Posterior cingulate gyrus (tissue), 11 donors: ENCODE measurements at regions not wholly inside any gene's neighbourhood (a gene's known extent, or its start where the extent isn't known, plus 50 kb on each side); places are given as distances from the start of the nearest gene placed in this dataset.
"Not testable (repeated sequence)": the region's sequence is repeated elsewhere in the genome, so short reads cannot be mapped to it uniquely, and the experiment has no call there.

Experiments
- DNase-seq, 10 donors: peaks; one replicate each; pipeline versions ENCODE4 v3.0.0 to v3.0.0-alpha.2; 2020 to 2021; ENCODE audit warnings: mixed read lengths in 3 of 10
- intact Hi-C: fragments of 100-400 bp; cut with DNase I; formaldehyde crosslinking; loops from one replicate; pipeline ENCODE4 v1.15.1; 2023

DNA sequence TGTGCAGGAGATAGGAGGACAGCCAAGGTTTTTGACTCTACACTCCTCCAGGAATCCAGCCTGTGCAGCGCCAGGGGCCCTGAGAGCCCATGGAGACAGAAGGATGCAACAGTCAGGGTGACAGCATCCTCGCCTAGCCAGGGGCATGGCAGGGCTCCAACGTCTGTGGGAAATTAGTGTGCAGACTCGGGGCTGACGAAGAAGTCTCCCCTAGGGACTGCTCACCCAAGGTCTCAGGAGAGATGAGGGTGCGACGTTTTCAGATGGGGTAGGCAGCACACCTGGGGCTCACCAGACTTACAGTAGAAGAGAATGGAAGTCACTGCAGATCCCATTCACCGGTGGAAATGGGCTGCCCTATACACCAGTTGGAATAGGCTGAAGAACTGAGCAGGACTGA lies 241.7 kb downstream of the SETD4 start:
- intact Hi-C loops, result no loop called here
- no peak for DNase-seq

DNA sequence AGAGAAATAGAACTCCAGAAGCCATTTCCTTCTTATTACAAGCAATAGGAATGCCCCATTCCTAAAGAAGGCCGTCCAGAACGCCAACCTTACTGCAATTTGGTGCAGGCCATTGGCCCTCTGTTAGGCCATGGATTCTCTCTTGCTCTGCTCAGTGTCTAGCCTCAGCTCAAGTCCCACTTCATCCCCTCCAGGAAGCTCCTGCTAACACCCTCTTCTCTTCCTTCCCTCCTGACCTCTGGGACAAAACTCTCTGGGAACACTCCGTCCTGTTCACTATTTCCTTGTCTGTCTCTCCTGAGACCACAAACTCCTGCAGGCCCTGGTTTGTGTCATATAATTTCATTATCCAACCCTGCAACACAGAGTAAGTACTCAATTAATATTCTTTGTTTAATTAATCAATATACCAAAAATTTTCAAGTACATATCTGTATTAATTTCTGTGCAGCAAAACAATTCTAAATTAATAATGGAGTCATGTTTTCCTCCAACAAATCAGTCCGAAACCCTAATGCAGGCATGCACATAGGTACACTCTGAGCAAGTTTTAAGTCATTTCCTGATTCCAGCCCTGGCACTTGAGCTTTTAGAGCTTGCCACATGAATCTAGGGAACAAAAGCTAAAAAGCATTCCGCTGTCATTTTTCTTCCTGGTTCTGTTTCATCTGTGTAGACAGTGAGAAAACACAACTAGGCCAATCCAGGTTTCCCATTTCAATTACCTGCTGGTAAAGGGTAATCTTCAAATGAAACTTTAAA lies 245.3 kb downstream of the SETD4 start:
- no peak for DNase-seq
- intact Hi-C loops, result no loop called here

- intact Hi-C loops, result no loop called here
- DNase-seq, result no peak
These were observed 247.6 kb downstream of the SETD4 start for GRCh38 chr21:35812679-35813078.

DNA sequence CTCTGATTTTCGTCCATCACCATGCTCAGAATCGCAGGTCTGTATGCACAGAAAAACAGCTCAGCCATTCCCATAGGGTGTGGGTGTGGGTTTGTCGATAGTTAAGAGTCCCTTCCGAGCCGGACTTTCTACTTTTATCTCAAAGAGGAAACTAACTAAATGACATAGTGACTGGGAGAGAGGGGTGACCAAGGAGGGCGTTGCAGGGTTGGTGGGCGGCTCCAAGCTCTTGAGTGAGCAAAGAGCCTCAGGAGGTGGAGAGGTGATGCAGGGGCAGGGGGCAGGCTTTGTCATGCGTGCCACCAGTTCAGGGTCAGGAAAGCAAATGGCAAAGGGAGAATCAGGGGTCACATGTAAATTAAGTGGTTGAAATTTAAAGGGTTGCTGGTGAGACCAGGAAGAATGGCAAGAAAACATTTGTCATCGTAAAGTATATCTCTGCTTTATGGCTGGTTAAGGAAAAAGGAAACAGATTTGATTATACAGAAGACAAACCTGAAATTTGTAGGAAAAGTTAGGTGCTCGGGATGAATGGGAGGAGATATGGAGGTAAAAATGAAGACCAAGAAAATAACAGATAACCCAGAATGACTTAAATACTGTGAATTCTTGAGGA lies 249.0 kb downstream of the SETD4 start:
- no peak for DNase-seq
- intact Hi-C loops, result no loop called here

GRCh38 chr21:35810431-35810970 lies 249.8 kb downstream of the SETD4 start:
- intact Hi-C loops, result no loop called here
- DNase-seq, result no peak

GRCh38 chr21:35801391-35801790 lies 258.9 kb downstream of the SETD4 start:
- intact Hi-C loops, result no loop called here
- no peak for DNase-seq

DNA sequence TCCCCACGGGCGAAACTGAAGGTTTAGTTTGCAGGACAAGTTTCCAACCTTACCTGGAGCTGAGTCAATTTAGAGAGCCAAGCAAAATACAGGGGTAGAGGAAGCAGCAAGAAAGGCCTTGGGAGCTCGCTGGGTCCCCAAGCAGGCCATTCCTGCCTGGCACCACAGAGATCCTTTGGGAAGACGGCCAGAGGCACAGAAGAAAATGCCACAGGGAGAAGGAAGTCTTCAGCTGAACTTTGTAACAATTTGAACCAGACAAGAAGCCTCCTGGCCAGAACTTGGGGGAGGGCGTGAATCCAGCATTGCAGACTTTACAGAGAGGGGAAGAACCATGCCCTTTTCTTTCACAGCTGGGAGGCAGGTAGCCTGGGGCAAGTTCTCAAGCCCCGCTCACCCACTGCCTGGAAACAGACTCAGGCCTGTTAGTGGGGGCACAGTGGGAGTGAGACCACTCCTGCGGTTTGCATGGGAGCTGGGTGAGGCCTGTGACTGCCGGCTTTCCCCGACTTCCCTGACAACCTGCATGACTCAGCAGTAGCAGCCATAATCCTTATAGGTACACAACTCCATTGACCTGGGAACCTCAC lies 259.4 kb downstream of the SETD4 start:
- intact Hi-C loops, DNase-seq: not testable (repeated sequence)

DNA sequence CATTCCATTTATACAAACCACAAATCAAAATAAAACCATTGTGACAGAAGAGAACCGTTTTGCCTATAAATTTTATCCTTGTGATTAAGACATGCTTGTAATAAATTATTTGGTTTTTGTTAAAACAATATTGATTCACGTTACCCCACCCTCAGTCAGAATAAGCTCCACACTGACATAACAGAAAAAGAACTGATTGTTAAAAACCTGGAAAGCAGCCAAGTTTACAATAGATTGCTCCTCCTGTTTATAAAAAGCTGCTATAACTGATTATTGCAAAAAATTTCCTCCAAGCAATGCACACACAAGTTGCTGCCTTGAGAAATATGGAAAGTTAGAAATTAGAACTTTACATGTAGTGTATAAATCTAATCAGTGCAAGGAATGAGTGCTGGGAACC lies 263.5 kb downstream of the SETD4 start:
- intact Hi-C loops, result no loop called here
- DNase-seq, result no peak

DNA sequence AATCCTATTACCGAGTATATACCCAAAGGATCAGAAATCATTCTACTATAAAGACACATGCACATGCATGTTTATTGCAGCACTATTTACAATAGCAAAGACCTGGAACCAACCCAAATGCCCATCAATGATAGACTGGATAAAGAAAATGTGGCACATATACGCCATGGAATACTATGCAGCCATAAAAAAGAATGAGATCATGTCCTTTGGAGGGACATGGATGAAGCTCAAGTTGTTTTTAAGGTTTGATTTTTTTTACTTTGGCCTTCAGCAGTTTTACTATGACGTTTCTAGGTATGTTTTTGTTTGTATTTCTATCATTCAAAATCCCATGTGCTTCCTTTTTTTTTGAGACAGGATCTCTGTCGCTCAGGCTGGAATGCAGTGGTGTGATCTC lies 265.8 kb downstream of the SETD4 start:
- DNase-seq, intact Hi-C loops: not testable (repeated sequence)

- intact Hi-C loops, result no loop called here
- no peak for DNase-seq
These were observed 267.6 kb downstream of the SETD4 start for GRCh38 chr21:35792569-35793305.

DNA sequence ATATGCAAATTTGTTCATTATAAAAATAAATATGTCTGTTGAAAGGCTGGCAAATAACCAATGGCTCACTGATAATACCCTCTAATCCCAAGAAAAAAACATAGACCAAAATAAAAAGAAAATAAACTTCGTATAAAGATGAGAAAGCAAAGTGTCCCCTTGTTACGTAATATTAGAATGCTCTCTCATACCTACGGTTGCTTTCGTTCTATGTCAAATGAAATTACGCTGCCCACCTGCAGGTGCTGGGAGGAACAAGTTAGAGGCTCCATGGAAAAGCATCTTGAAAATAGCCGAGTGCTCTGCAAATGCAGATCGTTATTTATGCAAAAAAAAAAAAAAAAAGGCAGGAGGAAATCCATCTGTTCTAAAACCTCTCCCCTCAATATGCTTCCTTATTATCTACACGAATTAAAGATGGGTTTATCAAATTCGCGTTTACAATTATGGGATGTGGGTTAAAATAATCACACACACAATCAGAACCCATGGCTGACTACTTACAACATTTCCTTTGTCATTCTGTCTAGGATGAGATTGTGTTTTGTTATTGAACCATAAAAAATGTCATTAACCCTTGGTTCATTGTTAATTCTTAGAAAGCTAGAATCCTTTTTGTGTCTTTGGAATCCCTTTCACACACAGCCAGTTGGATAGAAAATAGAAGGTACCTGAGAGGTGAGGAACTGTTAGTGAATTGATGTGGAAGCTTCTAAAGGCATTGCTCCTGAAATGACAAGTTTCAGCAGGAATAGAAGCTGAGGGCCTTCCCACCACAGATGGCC lies 268.6 kb downstream of the SETD4 start:
- intact Hi-C loops, result no loop called here
- DNase-seq, result no peak

GRCh38 chr21:35783721-35784120 lies 276.6 kb downstream of the SETD4 start:
- intact Hi-C loops, result no loop called here
- no peak for DNase-seq

DNA sequence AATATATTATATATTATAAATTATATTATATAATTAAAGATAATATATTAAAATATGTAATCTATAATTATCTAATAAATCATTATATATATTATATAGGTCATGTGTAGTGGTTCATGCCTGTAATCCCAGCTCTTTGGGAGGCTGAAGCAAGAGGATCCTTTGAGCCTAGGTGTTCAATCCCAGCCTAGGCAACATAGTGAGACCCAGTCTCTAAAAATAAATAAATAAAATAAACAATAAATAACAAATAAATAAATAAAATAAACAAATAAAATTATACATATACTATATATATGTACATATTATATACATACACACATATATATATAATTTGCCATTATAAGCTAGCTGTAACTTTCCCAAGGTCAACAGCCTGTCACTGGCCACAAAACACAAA lies 277.7 kb downstream of the SETD4 start:
- no peak for DNase-seq
- intact Hi-C loops, result no loop called here

DNA sequence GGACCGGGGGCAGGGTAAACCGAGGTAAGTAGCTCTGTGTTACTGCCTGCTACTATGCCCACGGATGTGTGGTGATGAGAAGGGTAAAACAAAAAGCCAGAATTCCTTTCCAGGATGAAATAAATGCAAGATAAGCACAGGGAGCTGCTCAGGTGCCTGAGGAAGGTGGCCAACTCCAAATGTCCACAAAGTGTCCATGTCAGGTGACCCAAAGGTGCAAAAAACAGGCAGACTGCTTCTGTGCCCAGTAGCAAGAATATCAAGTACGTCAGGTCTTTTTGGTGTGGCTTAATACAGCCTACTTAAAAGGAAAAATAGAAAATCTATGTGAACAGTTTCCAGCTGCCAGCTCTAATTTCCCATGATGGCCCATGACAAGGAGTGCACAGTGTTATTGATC lies 279.3 kb downstream of the SETD4 start:
- intact Hi-C loops, result no loop called here
- no peak for DNase-seq

DNA sequence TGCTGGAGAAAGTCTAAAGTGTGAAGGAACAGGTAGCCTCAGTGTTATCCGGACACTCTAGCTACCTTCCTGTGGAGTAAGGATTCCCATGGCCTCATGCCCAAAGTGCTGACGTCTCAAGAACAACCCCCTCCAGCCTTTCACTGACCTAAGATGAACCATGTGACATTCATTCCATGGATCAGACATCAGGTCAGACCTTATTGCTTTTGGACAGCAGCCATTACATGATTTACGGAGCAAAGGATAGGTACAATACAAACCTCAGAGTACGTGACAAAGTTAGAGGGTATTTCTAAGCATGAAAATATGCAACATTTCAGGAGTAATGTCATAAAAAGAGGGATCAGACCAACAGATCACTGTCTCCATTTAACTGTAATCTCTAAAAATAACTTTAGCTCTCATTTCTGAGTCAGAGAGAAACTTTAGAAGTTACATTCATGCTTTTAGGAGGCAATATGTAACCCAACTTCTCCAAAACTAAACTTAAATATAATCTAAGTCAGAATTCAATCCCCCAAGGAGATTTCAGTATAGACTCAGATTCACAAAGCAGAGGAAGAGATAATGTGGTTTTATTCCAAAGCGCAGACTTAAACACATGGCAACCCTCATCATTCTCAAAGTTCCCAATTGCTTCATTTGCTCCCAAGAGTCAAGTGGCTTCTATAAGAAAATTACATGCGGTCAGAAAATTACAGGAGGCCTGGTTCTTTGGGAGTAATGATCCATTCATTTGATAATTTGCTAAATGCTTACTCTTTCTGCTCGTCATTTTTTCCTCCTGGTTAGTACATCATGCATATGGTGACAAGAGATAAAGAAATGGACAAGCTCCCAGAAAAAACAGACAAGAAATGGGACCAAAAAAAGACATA lies 280.4 kb downstream of the SETD4 start:
- intact Hi-C loops, result no loop called here
- no peak for DNase-seq

DNA sequence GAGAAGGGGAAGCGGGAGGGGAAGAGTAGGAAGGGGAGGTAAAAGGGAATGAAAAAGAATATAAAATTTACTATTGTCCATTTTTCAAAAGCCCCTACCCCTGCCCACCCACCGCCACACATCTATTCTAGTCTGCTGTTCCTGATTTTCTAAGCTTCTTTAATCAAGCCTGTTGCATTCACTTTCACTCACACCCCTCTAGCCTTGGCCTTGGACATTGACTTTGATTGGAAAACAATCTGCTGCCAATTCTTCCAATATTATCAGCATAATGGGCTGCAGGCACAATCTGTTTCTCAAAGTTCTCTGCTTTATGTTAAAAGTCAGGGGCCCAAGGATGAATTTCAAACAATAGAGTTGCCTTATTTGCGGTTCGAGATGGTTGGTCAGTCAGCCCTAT lies 281.2 kb downstream of the SETD4 start:
- no peak for DNase-seq
- intact Hi-C loops, result no loop called here

GRCh38 chr21:35777081-35777480 lies 283.2 kb downstream of the SETD4 start:
- DNase-seq, result no peak
- intact Hi-C loops, result no loop called here

DNA sequence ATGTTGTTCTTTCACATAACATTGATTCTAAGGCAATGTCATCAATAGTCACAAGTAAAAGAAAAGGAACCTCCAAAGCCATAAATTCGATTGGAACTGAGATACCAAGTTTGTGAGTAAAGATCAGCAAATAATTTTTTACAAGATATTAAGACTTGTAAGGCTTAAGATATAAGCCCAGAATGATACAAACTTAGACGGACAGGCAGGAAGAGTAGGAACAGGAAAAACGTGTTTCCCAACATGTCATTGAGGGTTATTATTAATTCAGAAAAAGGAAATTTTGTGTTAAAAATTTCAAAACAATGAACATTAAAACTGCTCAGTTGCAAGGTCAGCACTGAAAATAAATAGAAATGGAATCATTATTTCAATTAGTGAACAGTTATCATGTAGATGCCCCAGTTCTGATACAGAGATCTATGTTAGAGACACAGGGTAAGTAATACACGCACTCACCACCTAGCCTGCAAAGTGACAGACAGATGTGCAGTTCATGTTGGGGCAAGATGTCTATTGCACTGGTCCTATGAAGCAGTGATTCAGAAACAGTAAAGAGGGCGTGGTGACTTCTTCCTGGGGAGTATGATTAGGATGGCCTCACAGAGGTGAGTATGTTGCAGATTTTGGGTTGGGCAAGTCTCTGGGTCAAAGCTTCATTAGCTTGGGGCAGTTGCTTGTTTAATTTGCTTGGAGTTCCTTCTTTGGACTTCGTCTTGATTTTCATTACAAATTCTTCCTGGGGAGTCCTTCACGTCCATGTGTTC lies 284.4 kb downstream of the SETD4 start:
- intact Hi-C loops, result no loop called here
- no peak for DNase-seq
